Tibial nerve (tissue), 4 donors: ENCODE measurements at regions not wholly inside any gene's neighbourhood (a gene's known extent, or its start where the extent isn't known, plus 50 kb on each side); places are given as distances from the start of the nearest gene placed in this dataset.

Experiments
- DNase-seq, 2 donors: peaks; one replicate each; pipeline ENCODE4 v3.0.0-alpha.2; 2019; ENCODE audit warnings: low spot score in 2 of 2
- H3K27ac ChIP-seq, 4 donors: fragments of 200-600 bp; sonication (generic) in 3 of 4; one replicate each; pipeline ENCODE4 v1.5.1; 2017 to 2019; ENCODE audit warnings: mild to moderate bottlenecking in 1 of 4
- H3K27me3 ChIP-seq, 2 donors: fragments of 200-600 bp; sonication (generic) in 1 of 2; one replicate each; pipeline versions ENCODE4 v1.5.1 to v1.6.0; 2017 to 2019
- H3K36me3 ChIP-seq, 3 donors: fragments of 200-600 bp; sonication (generic); one replicate each; pipeline ENCODE4 v1.5.1; 2018 to 2019
- H3K4me1 ChIP-seq, 4 donors: fragments of 200-600 bp; sonication (generic) in 3 of 4; one replicate each; pipeline ENCODE4 v1.5.1; 2017 to 2019
- H3K4me3 ChIP-seq, 4 donors: fragments of 200-600 bp; sonication (generic) in 3 of 4; one replicate each; pipeline ENCODE4 v1.5.1; 2017 to 2019; ENCODE audit warnings: mild to moderate bottlenecking in 1 of 4, moderate library complexity in 1 of 4
- H3K9me3 ChIP-seq, 4 donors: fragments of 200-600 bp; sonication (generic) in 3 of 4; one replicate each; pipeline ENCODE4 v1.5.1; 2017 to 2019
- CTCF ChIP-seq, 5 experiments: fragments of 200-600 bp in 3 of 5; fragments of 450-650 bp in 2 of 5; sonication (generic) in 3 of 5; IDR thresholded peaks; one replicate each; pipeline ENCODE4 v1.5.1; 2016 to 2019; ENCODE audit warnings: antibody characterized with exemption in 5 of 5, mild to moderate bottlenecking in 3 of 5, moderate library complexity in 2 of 5
- EP300 ChIP-seq, 2 donors: sonication (generic); formaldehyde crosslinking; IDR thresholded peaks; one replicate each; pipeline ENCODE4 v1.6.1; 2017; ENCODE audit warnings: antibody characterized with exemption in 2 of 2, mild to moderate bottlenecking in 1 of 2
- POLR2A ChIP-seq, 2 donors: fragments of 450-650 bp; IDR thresholded peaks; one replicate each; pipeline ENCODE4 v1.6.1; 2017; ENCODE audit warnings: antibody characterized with exemption in 2 of 2, mild to moderate bottlenecking in 2 of 2, moderate library complexity in 2 of 2
- WGBS, 2 donors: methylation state at CpG; one replicate each; pipeline ENCODE4 v1.1.5; 2018; 5-methylcytosine and 5-hydroxymethylcytosine counted together

DNA sequence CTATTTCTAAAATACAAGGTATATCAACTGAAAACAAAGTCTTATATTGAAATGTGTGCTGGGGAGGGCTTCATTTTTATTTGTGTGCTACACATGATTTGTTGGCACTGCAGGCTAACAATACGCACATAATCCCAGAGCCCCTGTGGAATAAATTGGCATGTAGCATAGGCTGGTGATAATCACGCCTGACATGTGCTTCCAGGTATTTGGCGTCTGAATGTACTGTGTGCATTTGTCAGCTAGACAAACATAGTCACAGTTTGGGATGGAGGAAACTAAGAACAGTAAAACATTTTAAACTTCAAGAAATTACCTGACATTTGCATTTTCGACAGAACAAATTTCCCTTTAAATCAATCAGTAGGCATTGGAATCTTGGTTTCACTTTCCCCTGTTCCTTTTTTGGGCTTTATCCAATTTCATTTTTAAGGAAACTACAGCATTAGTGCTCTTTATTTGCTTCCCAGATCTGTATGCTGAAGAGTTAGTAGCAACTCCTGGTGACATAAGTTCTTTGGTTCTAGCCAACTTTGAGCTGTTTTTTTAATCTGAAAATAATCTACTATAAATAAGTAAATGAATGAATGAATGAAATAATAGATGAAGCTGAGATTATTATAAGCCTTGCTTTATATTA, 472.3 kb downstream of the PDHA2 start:
- Histone ChIP-seq H3K27ac (no peak overlapping the region), H3K27me3 (no peaks in the 10 kb centered on the region), H3K36me3 (no peaks in the 10 kb centered on the region), H3K9me3 (peaks cover 0 to 6% (median 0%) of the 10 kb centered on the region in 4 donors), H3K4me3 (peak overlapping the region in 1 of 4 donors; percentile 18), H3K4me1 (no peaks in the 10 kb centered on the region)
- no peak for DNase-seq
- WGBS, 2 donors, result 53 to 67% methylated on average over 4 of the region's 4 CpGs
- no peak for TF ChIP-seq POLR2A (IDR thresholded peaks at IDR 0.05)
- TF ChIP-seq CTCF (IDR thresholded peaks at IDR 0.05), result no peak
- TF ChIP-seq EP300 (IDR thresholded peaks at IDR 0.05), result no peak

DNA sequence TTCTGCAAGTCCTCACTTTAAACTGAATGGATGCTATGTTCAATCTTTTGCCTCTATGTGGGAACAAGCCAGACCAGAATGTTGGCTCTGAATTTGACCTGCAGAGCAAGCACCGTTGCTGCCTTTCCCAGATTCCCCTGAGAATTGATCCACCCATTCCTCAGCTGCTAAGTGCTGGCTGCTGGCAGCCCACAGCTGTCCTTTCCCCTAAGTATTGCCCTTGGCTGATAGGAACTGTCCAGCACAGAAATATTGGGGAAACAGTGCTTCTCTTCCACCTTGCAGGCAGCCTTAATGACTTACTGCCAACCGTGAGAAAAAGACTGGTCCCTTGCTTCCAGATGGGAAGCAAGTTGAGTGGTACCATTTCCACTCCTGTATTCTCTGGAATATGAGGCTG, 475.9 kb downstream of the PDHA2 start:
- no peaks in the 10 kb centered on the region for H3K9me3 ChIP-seq
- H3K36me3 ChIP-seq, result no peaks in the 10 kb centered on the region
- no peak overlapping the region for H3K4me3 ChIP-seq
- TF ChIP-seq EP300 (IDR thresholded peaks at IDR 0.05), result no peak
- no peak for TF ChIP-seq POLR2A (IDR thresholded peaks at IDR 0.05)
- TF ChIP-seq CTCF (IDR thresholded peaks at IDR 0.05), result no peak
- 28 to 39% methylated on average over 2 of the region's 2 CpGs for WGBS, 2 donors
- no peak overlapping the region for H3K27ac ChIP-seq
- no peak for DNase-seq
- no peaks in the 10 kb centered on the region for H3K4me1 ChIP-seq
- H3K27me3 ChIP-seq, result no peaks in the 10 kb centered on the region

DNA sequence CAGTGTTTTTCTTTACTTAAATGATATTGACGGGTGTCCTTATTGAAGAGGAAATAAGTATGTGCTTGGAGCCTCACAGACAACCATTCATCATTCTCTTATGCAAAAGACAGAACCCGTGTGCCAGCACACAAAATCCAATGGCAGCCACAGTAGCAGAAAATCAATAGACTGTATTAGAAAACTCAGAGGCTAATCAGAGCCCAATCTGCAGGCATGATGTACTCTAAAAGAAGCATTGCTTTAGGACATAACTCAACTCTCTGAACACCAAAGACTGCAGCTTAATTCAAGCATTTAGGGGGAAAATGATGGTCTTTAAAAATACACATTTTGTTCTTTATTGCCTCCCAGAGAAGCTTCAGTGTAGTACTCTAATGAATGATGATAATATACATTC, 476.9 kb downstream of the PDHA2 start:
- H3K36me3 ChIP-seq, result no peaks in the 10 kb centered on the region
- H3K27ac ChIP-seq, result no peak overlapping the region
- TF ChIP-seq EP300 (IDR thresholded peaks at IDR 0.05) (no peak), CTCF (IDR thresholded peaks at IDR 0.05) (no peak), POLR2A (IDR thresholded peaks at IDR 0.05) (no peak)
- no peaks in the 10 kb centered on the region for H3K4me1 ChIP-seq
- WGBS, 2 donors, result 54 to 61% methylated on average over 2 of the region's 2 CpGs
- H3K4me3 ChIP-seq, result no peak overlapping the region
- H3K9me3 ChIP-seq, result no peaks in the 10 kb centered on the region
- H3K27me3 ChIP-seq, result no peaks in the 10 kb centered on the region
- no peak for DNase-seq

- Histone ChIP-seq H3K9me3 (no peaks in the 10 kb centered on the region), H3K4me1 (no peaks in the 10 kb centered on the region), H3K36me3 (no peaks in the 10 kb centered on the region), H3K27me3 (no peaks in the 10 kb centered on the region), H3K27ac (no peak overlapping the region), H3K4me3 (no peak overlapping the region)
- 59 to 60% methylated on average over 6 of the region's 6 CpGs for WGBS, 2 donors
- no peak for DNase-seq
- TF ChIP-seq POLR2A (IDR thresholded peaks at IDR 0.05) (no peak), EP300 (IDR thresholded peaks at IDR 0.05) (no peak), CTCF (IDR thresholded peaks at IDR 0.05) (no peak)
Measured at GRCh38 chr4:96317891-96318290, 478.0 kb downstream of the PDHA2 start.

GRCh38 chr4:96326846-96327245, 487.0 kb downstream of the PDHA2 start:
- 94 to 100% methylated on average over 1 of the region's 1 CpG for WGBS, 2 donors
- no peaks in the 10 kb centered on the region for H3K9me3 ChIP-seq

More at GRCh38 chr4:96326846-96327245, 487.0 kb downstream of the PDHA2 start:
- Histone ChIP-seq H3K27ac (no peak overlapping the region), H3K36me3 (no peaks in the 10 kb centered on the region), H3K4me1 (no peaks in the 10 kb centered on the region), H3K4me3 (no peak overlapping the region), H3K27me3 (no peaks in the 10 kb centered on the region)
- no peak for DNase-seq
- TF ChIP-seq CTCF (IDR thresholded peaks at IDR 0.05) (no peak), EP300 (IDR thresholded peaks at IDR 0.05) (no peak), POLR2A (IDR thresholded peaks at IDR 0.05) (no peak)
